Prostate gland (tissue), 2 donors: ENCODE measurements at regions not wholly inside any gene's neighbourhood (a gene's known extent, or its start where the extent isn't known, plus 50 kb on each side); places are given as distances from the start of the nearest gene placed in this dataset.
A peak's percentile ranks its signal among the peaks of the same experiment; 100 is the strongest.

Experiments
- DNase-seq: peaks from one replicate; pipeline ENCODE4 v3.0.0-alpha.2; 2019; ENCODE audit warnings: low spot score
- H3K27ac ChIP-seq, 2 donors: fragments of 200-600 bp; sonication (generic); 2 replicates each; pipeline ENCODE4 v1.5.1; 2017 to 2019
- H3K27me3 ChIP-seq: fragments of 200-600 bp; sonication (generic); replicated peaks from 2 replicates; pipeline ENCODE4 v1.5.1; 2019; ENCODE audit not compliant: insufficient read depth
- H3K36me3 ChIP-seq, 2 donors: fragments of 200-600 bp; sonication (generic); 1 replicate in 1 of 2; 2 replicates in 1 of 2; pipeline versions ENCODE4 v1.5.1 to v1.8.1; 2017 to 2019
- H3K4me1 ChIP-seq: fragments of 200-600 bp; sonication (generic); replicated peaks from 2 replicates; pipeline ENCODE4 v1.5.1; 2019
- H3K4me3 ChIP-seq, 2 donors: fragments of 200-600 bp; sonication (generic); 2 replicates each; pipeline ENCODE4 v1.5.1; 2017 to 2019
- H3K9me3 ChIP-seq: fragments of 200-600 bp; sonication (generic); 2 replicates; pipeline ENCODE4 v1.5.1; 2017
- CTCF ChIP-seq, 4 experiments: fragments of 200-600 bp in 2 of 4; fragments of 450-650 bp in 2 of 4; sonication (generic) in 2 of 4; IDR thresholded peaks; 1 replicate in 3 of 4; 2 replicates in 1 of 4; pipeline ENCODE4 v1.5.1; 2016 to 2019; ENCODE audit warnings: antibody characterized with exemption in 4 of 4, mild to moderate bottlenecking in 2 of 4, moderate library complexity in 2 of 4
- POLR2A ChIP-seq: fragments of 450-650 bp; IDR thresholded peaks from one replicate; pipeline ENCODE4 v1.6.1; 2016; ENCODE audit warnings: antibody characterized with exemption, mild to moderate bottlenecking
- POLR2AphosphoS5 ChIP-seq: sonication (generic); formaldehyde crosslinking; IDR thresholded peaks from one replicate; pipeline ENCODE4 v1.6.1; 2017; ENCODE audit warnings: antibody characterized with exemption
- WGBS: methylation state at CpG from one replicate; pipeline ENCODE4 v1.1.5; 2018; 5-methylcytosine and 5-hydroxymethylcytosine counted together
- intact Hi-C: fragments of 100-400 bp; cut with DNase I; formaldehyde crosslinking; loops from one replicate; pipeline ENCODE4 v1.14.2; 2022

GRCh38 chr4:128553686-128554515 lies 255.6 kb upstream of the JADE1 start:
- H3K9me3 ChIP-seq: no peaks in the 10 kb centered on the region
- no peak for TF ChIP-seq POLR2AphosphoS5
- TF ChIP-seq CTCF (IDR thresholded peaks at IDR 0.05): no peak
- TF ChIP-seq POLR2A: no peak
- no peaks in the 10 kb centered on the region for H3K36me3 ChIP-seq
- H3K4me3 ChIP-seq: peak overlapping the region; percentile 38 to 40
- H3K4me1 ChIP-seq: no peaks in the 10 kb centered on the region
- peak; percentile 55 for DNase-seq
- peak overlapping the region; percentile 89 to 96 for H3K27ac ChIP-seq
- intact Hi-C loops: loop anchor here (5.0 kb wide), 4 partner anchors 37 to 267 kb away; partner anchors contain the start of gene PGRMC2
- no peaks in the 10 kb centered on the region for H3K27me3 ChIP-seq
- 10% methylated on average over 5 of the region's 5 CpGs for WGBS

GRCh38 chr4:128552586-128552907 lies 257.0 kb upstream of the JADE1 start:
- DNase-seq: no peak
- TF ChIP-seq CTCF (IDR thresholded peaks at IDR 0.05) (no peak), POLR2A (no peak), POLR2AphosphoS5 (no peak)
- intact Hi-C loops: loop anchor here (5.0 kb wide), 4 partner anchors 35 to 265 kb away; partner anchors contain the start of gene PGRMC2
- Histone ChIP-seq H3K9me3 (no peaks in the 10 kb centered on the region), H3K4me3 (peak overlapping the region; percentile 38 to 40), H3K4me1 (no peaks in the 10 kb centered on the region), H3K27me3 (no peaks in the 10 kb centered on the region), H3K36me3 (no peaks in the 10 kb centered on the region), H3K27ac (peak overlapping the region; percentile 89 to 96)
- WGBS: 84% methylated on average over 4 of the region's 4 CpGs

GRCh38 chr4:128551280-128551679 lies 258.2 kb upstream of the JADE1 start:
- no peak for DNase-seq
- Histone ChIP-seq H3K27me3 (no peaks in the 10 kb centered on the region), H3K27ac (no peak overlapping the region), H3K36me3 (no peaks in the 10 kb centered on the region), H3K4me1 (no peaks in the 10 kb centered on the region), H3K9me3 (no peaks in the 10 kb centered on the region), H3K4me3 (no peak overlapping the region)
- 94% methylated on average over 4 of the region's 4 CpGs for WGBS
- intact Hi-C loops: loop anchor here (5.0 kb wide), 4 partner anchors 34 to 264 kb away; partner anchors contain the start of gene PGRMC2
- no peak for TF ChIP-seq CTCF (IDR thresholded peaks at IDR 0.05)
- no peak for TF ChIP-seq POLR2A
- TF ChIP-seq POLR2AphosphoS5: no peak

- intact Hi-C loops: loop anchor here (5.0 kb wide), 4 partner anchors 33 to 263 kb away; partner anchors contain the start of gene PGRMC2
Measured at GRCh38 chr4:128550060-128550459, 259.4 kb upstream of the JADE1 start.

More at GRCh38 chr4:128550060-128550459, 259.4 kb upstream of the JADE1 start:
- Histone ChIP-seq H3K27me3 (no peaks in the 10 kb centered on the region), H3K4me1 (no peaks in the 10 kb centered on the region), H3K9me3 (no peaks in the 10 kb centered on the region), H3K27ac (no peak overlapping the region), H3K4me3 (no peak overlapping the region), H3K36me3 (no peaks in the 10 kb centered on the region)
- WGBS: 94% methylated on average over 5 of the region's 5 CpGs
- TF ChIP-seq CTCF (IDR thresholded peaks at IDR 0.05): no peak
- TF ChIP-seq POLR2AphosphoS5: no peak
- TF ChIP-seq POLR2A: no peak
- DNase-seq: no peak
